GM23338 (cell line): ENCODE measurements at regions not wholly inside any gene's neighbourhood (a gene's known extent, or its start where the extent isn't known, plus 50 kb on each side); places are given as distances from the start of the nearest gene placed in this dataset.

Experiments used
- ATAC-seq: fragments of 200-7000 bp; cut with Tn5 transposase; 3 replicates; pipeline ENCODE4 v1.9.1; 2020
- DNase-seq: peaks from one replicate; pipeline ENCODE4 v3.0.0-alpha.2; 2015; ENCODE audit warnings: low spot score
- H2AFZ ChIP-seq: fragments of 200-600 bp; sonication (generic); 2 replicates; pipeline ENCODE4 v1.8.0; 2016; ENCODE audit warnings: antibody characterized with exemption, mild to moderate bottlenecking, moderate library complexity
- H3F3A ChIP-seq: fragments of 200-600 bp; sonication (generic); replicated peaks from 2 replicates; pipeline ENCODE4 v1.8.0; 2017; ENCODE audit warnings: antibody characterized with exemption, mixed run types, low read depth
- H3K27ac ChIP-seq: fragments of 200-600 bp; sonication (generic); 2 replicates; pipeline ENCODE4 v1.6.1; 2016; ENCODE audit warnings: low read depth
- H3K27me3 ChIP-seq: fragments of 200-600 bp; sonication (generic); 2 replicates; pipeline ENCODE4 v1.8.0; 2016; ENCODE audit warnings: mild to moderate bottlenecking, mixed run types, moderate library complexity; ENCODE audit not compliant: insufficient read depth
- H3K36me3 ChIP-seq: fragments of 200-600 bp; sonication (generic); 2 replicates; pipeline ENCODE4 v1.8.0; 2016; ENCODE audit warnings: mild to moderate bottlenecking; ENCODE audit not compliant: insufficient read depth
- H3K4me1 ChIP-seq: fragments of 200-600 bp; sonication (generic); 2 replicates; pipeline ENCODE4 v1.8.0; 2016; ENCODE audit warnings: mild to moderate bottlenecking, moderate library complexity; ENCODE audit not compliant: insufficient read depth
- H3K4me2 ChIP-seq: fragments of 200-600 bp; sonication (generic); 2 replicates; pipeline ENCODE4 v1.7.1; 2017; ENCODE audit warnings: mixed run types
- H3K4me3 ChIP-seq: fragments of 200-600 bp; sonication (generic); 2 replicates; pipeline ENCODE4 v1.6.1; 2016; ENCODE audit warnings: mixed run types
- H3K79me2 ChIP-seq: fragments of 200-600 bp; sonication (generic); replicated peaks from 2 replicates; pipeline ENCODE4 v1.8.0; 2017; ENCODE audit warnings: mild to moderate bottlenecking; ENCODE audit not compliant: insufficient read depth
- H3K9me2 ChIP-seq: fragments of 200-600 bp; sonication (generic); 2 replicates; pipeline ENCODE4 v1.8.0; 2017; ENCODE audit not compliant: insufficient read depth
- H4K20me1 ChIP-seq: fragments of 200-600 bp; sonication (generic); replicated peaks from 2 replicates; pipeline ENCODE4 v1.8.0; 2017; ENCODE audit warnings: mild to moderate bottlenecking; ENCODE audit not compliant: insufficient read depth
- H3K27ac Mint-ChIP-seq: 2 replicates; pipeline ENCODE4 v1.8.0; 2020; ENCODE audit warnings: inconsistent platforms, mild to moderate bottlenecking, moderate library complexity, mixed read lengths
- H3K27me3 Mint-ChIP-seq: 3 replicates; pipeline ENCODE4 v1.8.0; 2022; ENCODE audit warnings: low read depth, mild to moderate bottlenecking, moderate library complexity, mixed read lengths, inconsistent platforms; ENCODE audit not compliant: insufficient read depth, poor library complexity
- H3K36me3 Mint-ChIP-seq: 3 replicates; pipeline ENCODE4 v1.8.0; 2021; ENCODE audit warnings: low read depth, mild to moderate bottlenecking, inconsistent platforms, moderate library complexity, mixed read lengths
- H3K4me1 Mint-ChIP-seq: 3 replicates; pipeline ENCODE4 v1.8.0; 2020; ENCODE audit warnings: mild to moderate bottlenecking, inconsistent platforms, mixed read lengths
- H3K4me3 Mint-ChIP-seq: 3 replicates; pipeline ENCODE4 v1.8.0; 2021; ENCODE audit warnings: moderate library complexity, mild to moderate bottlenecking, inconsistent platforms, mixed read lengths
- H3K9me3 Mint-ChIP-seq: 3 replicates; pipeline ENCODE4 v1.8.0; 2020; ENCODE audit warnings: moderate library complexity, mild to moderate bottlenecking, inconsistent platforms, mixed read lengths
- CREB1 ChIP-seq: fragments of 250-450 bp; sonication (Bioruptor Pico); IDR thresholded peaks from 2 replicates; pipeline ENCODE4 v1.5.0; 2020; ENCODE audit warnings: low read depth, mild to moderate bottlenecking, moderate library complexity
- CTCF ChIP-seq, 2 experiments: fragments of 200-600 bp in 1 of 2; sonication (generic) in 1 of 2; conservative IDR thresholded peaks; 2 replicates each; pipeline versions ENCODE4 v1.5.1 to v1.6.1; 2016 to 2017; ENCODE audit warnings: antibody characterized with exemption in 2 of 2, low read depth in 2 of 2, mild to moderate bottlenecking in 2 of 2, moderate library complexity in 1 of 2
- ETS1 ChIP-seq: IDR thresholded peaks from 2 replicates; pipeline ENCODE4 v1.6.1; 2016; ENCODE audit warnings: antibody characterized with exemption
- EZH2 ChIP-seq: fragments of 200-600 bp; sonication (generic); IDR thresholded peaks from one replicate; pipeline ENCODE4 v1.8.0; 2017; ENCODE audit warnings: antibody characterized with exemption, mild to moderate bottlenecking, low read depth; ENCODE audit not compliant: unreplicated experiment
- EZH2phosphoT487 ChIP-seq: fragments of 200-600 bp; sonication (generic); IDR thresholded peaks from one replicate; pipeline ENCODE4 v1.8.1; 2018; ENCODE audit warnings: antibody characterized with exemption; ENCODE audit not compliant: unreplicated experiment
- JUNB ChIP-seq: IDR thresholded peaks from one replicate; pipeline ENCODE4 v1.6.1; 2016; ENCODE audit warnings: antibody characterized with exemption; ENCODE audit not compliant: unreplicated experiment
- NANOG ChIP-seq: IDR thresholded peaks from 2 replicates; pipeline ENCODE4 v1.6.1; 2016; ENCODE audit warnings: antibody characterized with exemption, borderline replicate concordance
- POLR2AphosphoS5 ChIP-seq: IDR thresholded peaks from 2 replicates; pipeline ENCODE4 v1.6.1; 2016; ENCODE audit warnings: antibody characterized with exemption, low read depth
- REST ChIP-seq: IDR thresholded peaks from one replicate; pipeline ENCODE4 v1.6.1; 2018; ENCODE audit warnings: antibody characterized with exemption; ENCODE audit not compliant: unreplicated experiment
- STAT1 ChIP-seq: IDR thresholded peaks from one replicate; pipeline ENCODE4 v1.6.1; 2016; ENCODE audit warnings: antibody characterized with exemption; ENCODE audit not compliant: unreplicated experiment
- ZNF114 ChIP-seq: fragments of 250-450 bp; sonication (Bioruptor Pico); IDR thresholded peaks from 2 replicates; pipeline ENCODE4 v1.5.0; 2020; ENCODE audit warnings: mild to moderate bottlenecking, moderate library complexity
- ZNF331 ChIP-seq: fragments of 250-450 bp; sonication (Bioruptor Pico); IDR thresholded peaks from 2 replicates; pipeline ENCODE4 v1.5.0; 2020; ENCODE audit warnings: low read depth, mild to moderate bottlenecking, moderate library complexity
- ZNF462 ChIP-seq: fragments of 250-450 bp; sonication (Bioruptor Pico); IDR thresholded peaks from 2 replicates; pipeline ENCODE4 v1.5.0; 2020; ENCODE audit warnings: mild to moderate bottlenecking, moderate library complexity

- Mint-ChIP-seq H3K4me3 (no peak overlapping the region), H3K9me3 (peaks cover 28% of the 10 kb centered on the region), H3K27me3 (no peaks in the 10 kb centered on the region), H3K27ac (no peak overlapping the region), H3K4me1 (peaks cover 10% of the 10 kb centered on the region), H3K36me3 (peaks cover 10% of the 10 kb centered on the region; the same call in 2 of the 3 replicates)
- TF ChIP-seq POLR2AphosphoS5 (no peak), EZH2phosphoT487 (no peak), REST (no peak), ZNF114 (no peak), NANOG (no peak), CREB1 (no peak), JUNB (no peak), CTCF (conservative IDR thresholded peaks at IDR 0.05; ENCODE audit: low read depth in 2 of 2) (no peak), ETS1 (no peak), ZNF462 (no peak), EZH2 (no peak), ZNF331 (CRISPR knock-in tag) (no peak), STAT1 (no peak)
- H3K36me3 ChIP-seq, result no peaks in the 10 kb centered on the region
- H3K27ac ChIP-seq, result no peak overlapping the region
- DNase-seq (no peak), ATAC-seq (no peak)
- no peaks in the 10 kb centered on the region for H3K79me2 ChIP-seq
- no peak overlapping the region for H3K4me3 ChIP-seq
- H4K20me1 ChIP-seq, result no peaks in the 10 kb centered on the region
- H2AFZ ChIP-seq, result no peak overlapping the region
- H3K4me2 ChIP-seq, result no peak overlapping the region
- no peaks in the 10 kb centered on the region for H3F3A ChIP-seq
- no peaks in the 10 kb centered on the region for H3K27me3 ChIP-seq
- H3K4me1 ChIP-seq, result peaks cover 6% of the 10 kb centered on the region
- H3K9me2 ChIP-seq, result no peaks in the 10 kb centered on the region
These were observed 1608.8 kb downstream of the GRIK2 start for GRCh38 chr6:103002282-103002681.
